ENCODE measurements at regions not wholly inside any gene's neighbourhood (a gene's known extent, or its start where the extent isn't known, plus 50 kb on each side); places are given as distances from the start of the nearest gene placed in this dataset.

- TF ChIP-seq CTCF (IDR thresholded peaks at IDR 0.05; ENCODE audit: extremely low read depth in 1 of 2, insufficient read depth in 1 of 2, low read depth in 1 of 2, low read length in 2 of 2) = no peak
- TF ChIP-seq POLR2AphosphoS5 (IDR thresholded peaks at IDR 0.05; ENCODE audit: insufficient read depth, low read depth, low read length) = no peak
- no peak for TF ChIP-seq FOS (IDR thresholded peaks at IDR 0.05; ENCODE audit: borderline replicate concordance, insufficient read depth, low read length)
- no peak for TF ChIP-seq POLR2A (IDR thresholded peaks at IDR 0.05; ENCODE audit: low read depth, low read length)
- no peak for TF ChIP-seq JUN (IDR thresholded peaks at IDR 0.05; ENCODE audit: borderline replicate concordance, insufficient read depth, insufficient read length, low read depth)
- TF ChIP-seq MAX (IDR thresholded peaks at IDR 0.05; ENCODE audit: insufficient read depth, insufficient read length) = no peak
Measured at GRCh38 chr16:79966226-79966625, 365.7 kb upstream of the MAF start.

Measured in endothelial cell of umbilical vein (primary cell).